HG02623 (cell line): ENCODE measurements at regions not wholly inside any gene's neighbourhood (a gene's known extent, or its start where the extent isn't known, plus 50 kb on each side); places are given as distances from the start of the nearest gene placed in this dataset.
"Not testable (repeated sequence)": the region's sequence is repeated elsewhere in the genome, so short reads cannot be mapped to it uniquely, and the experiment has no call there.

Experiments used
- ATAC-seq: cut with Tn5 transposase; IDR thresholded peaks from one replicate; pipeline ENCODE4 v1.9.1; 2021; ENCODE audit warnings: moderate library complexity; ENCODE audit not compliant: unreplicated experiment

GRCh38 chr2:53212576-53212975 is 555.0 kb upstream of the CHAC2 start:
- ATAC-seq, result no peak

- no peak for ATAC-seq
These were observed 556.3 kb upstream of the CHAC2 start for GRCh38 chr2:53211201-53211774.

- ATAC-seq, result no peak
These were observed 557.1 kb upstream of the CHAC2 start for GRCh38 chr2:53210538-53210937.

GRCh38 chr2:53209679-53210458 is 557.7 kb upstream of the CHAC2 start:
- ATAC-seq, result no peak

GRCh38 chr2:53208815-53209214 is 558.8 kb upstream of the CHAC2 start:
- no peak for ATAC-seq

GRCh38 chr2:53206226-53206625 is 561.4 kb upstream of the CHAC2 start:
- not testable (repeated sequence) for ATAC-seq

- ATAC-seq, result no peak
These were observed 565.5 kb upstream of the CHAC2 start for GRCh38 chr2:53202063-53202462.

GRCh38 chr2:53200072-53200471 is 567.5 kb upstream of the CHAC2 start:
- no peak for ATAC-seq

GRCh38 chr2:53188851-53189510 is 578.6 kb upstream of the CHAC2 start:
- no peak for ATAC-seq

- no peak for ATAC-seq
These were observed 584.0 kb upstream of the CHAC2 start for GRCh38 chr2:53183581-53183980.

- no peak for ATAC-seq
These were observed 585.0 kb upstream of the CHAC2 start for GRCh38 chr2:53182601-53183000.

GRCh38 chr2:53181759-53182158 is 585.8 kb upstream of the CHAC2 start:
- ATAC-seq, result no peak

- no peak for ATAC-seq
These were observed 590.3 kb upstream of the CHAC2 start for GRCh38 chr2:53177327-53177726.

- ATAC-seq, result no peak
These were observed 593.1 kb upstream of the CHAC2 start for GRCh38 chr2:53174539-53174938.

GRCh38 chr2:53173698-53174455 is 593.7 kb upstream of the CHAC2 start:
- ATAC-seq, result no peak

- ATAC-seq, result no peak
These were observed 594.5 kb upstream of the CHAC2 start for GRCh38 chr2:53173091-53173490.

GRCh38 chr2:53170466-53170865 is 597.1 kb upstream of the CHAC2 start:
- ATAC-seq, result no peak

- ATAC-seq, result no peak
These were observed 600.4 kb upstream of the CHAC2 start for GRCh38 chr2:53167227-53167626.

- ATAC-seq, result no peak
These were observed 617.5 kb upstream of the CHAC2 start for GRCh38 chr2:53150146-53150545.

GRCh38 chr2:53148221-53148620 is 619.4 kb upstream of the CHAC2 start:
- ATAC-seq, result no peak

GRCh38 chr2:53131416-53131815 is 636.2 kb upstream of the CHAC2 start:
- ATAC-seq, result no peak
